ENCODE measurements at regions not wholly inside any gene's neighbourhood (a gene's known extent, or its start where the extent isn't known, plus 50 kb on each side); places are given as distances from the start of the nearest gene placed in this dataset.

DNA sequence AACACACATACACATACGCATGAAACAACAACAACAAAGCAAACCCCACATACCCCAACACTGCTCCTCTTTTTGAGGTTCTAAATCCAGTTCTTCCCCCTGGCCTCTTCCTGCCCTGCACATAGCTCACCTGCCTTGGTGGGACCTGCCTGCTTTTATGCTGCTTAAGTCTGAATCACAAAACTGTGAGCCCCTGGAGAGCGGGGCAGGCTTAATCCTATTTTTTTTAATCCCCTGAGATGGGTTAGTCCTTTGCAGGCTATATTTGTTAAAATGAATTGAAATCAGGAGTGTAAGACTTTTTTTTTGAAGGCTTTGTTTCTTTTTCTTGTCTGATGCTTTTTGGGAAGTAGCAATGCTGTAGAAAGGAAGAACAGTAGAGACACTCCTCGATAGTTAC lies 84.6 kb upstream of the MAX start:
- DNase-seq: no peak

DNA sequence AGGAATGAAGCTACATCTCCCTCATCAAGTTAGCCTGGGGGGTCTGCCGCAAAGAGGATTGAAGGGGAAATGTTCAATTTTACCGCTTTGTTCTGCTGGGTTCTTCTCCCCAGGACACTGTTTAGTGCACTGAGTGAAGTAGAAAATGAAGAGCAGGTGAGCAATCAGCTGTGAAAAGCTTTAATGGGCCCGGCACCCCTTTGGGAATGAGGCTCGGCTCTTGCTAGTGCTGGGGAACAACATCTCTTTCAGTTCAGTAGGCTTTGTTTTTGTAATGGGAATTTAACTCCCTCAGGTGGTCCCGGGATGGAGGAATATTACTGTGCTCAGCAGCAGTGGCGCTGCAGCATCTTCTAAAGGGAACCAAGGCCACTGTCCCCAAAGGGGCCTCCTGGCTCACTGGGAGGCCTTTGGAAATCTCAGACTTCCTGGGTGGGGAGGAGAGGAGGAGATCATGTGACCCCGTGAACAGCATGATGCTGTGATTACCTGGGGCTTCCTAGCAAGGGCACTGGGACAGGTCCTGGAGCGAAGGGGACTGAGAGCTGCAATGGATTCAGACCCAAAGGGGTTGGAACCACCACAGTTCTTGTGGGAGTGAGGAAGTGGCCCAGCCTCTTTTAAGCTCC lies 85.2 kb upstream of the MAX start:
- DNase-seq: no peak

DNA sequence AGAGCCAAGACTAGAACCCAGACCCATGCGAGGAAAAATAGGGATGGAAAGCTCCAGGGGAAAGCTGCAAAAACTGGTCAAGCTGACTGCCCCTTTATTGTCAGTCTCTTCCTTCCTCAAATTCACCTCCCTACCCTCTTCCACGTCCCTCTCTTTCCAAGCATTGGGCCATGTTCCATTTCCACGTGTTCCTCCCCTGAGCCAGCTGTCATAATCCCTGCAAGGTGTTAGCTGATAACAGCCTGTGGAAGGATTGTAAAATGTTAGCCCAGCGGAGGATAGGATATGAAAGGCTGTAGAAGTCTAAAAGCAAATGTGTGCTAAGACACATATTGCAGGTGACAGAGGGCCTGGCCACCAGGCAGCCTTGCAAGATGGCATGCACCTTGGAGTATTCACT lies 88.0 kb upstream of the MAX start:
- DNase-seq: no peak

DNA sequence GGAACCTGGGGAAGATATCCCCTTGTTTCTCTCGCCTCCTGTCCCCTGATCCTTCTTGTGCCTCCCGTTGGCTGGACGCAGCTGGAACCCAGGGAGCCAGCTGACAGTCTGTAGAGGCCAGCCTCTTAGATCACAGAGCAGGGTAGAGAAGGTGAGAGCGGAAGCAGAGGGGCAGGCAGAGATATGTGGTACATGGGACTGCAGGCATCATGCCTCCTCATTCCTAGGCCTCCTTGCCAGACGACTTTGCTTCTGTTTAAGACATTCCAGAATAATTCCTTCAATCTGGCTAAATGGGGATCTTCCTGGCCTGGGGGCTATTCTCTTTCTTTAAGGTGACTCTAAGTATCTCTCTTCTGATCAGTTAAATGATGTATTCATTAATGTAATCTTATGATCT lies 89.4 kb upstream of the MAX start:
- DNase-seq: no peak

DNA sequence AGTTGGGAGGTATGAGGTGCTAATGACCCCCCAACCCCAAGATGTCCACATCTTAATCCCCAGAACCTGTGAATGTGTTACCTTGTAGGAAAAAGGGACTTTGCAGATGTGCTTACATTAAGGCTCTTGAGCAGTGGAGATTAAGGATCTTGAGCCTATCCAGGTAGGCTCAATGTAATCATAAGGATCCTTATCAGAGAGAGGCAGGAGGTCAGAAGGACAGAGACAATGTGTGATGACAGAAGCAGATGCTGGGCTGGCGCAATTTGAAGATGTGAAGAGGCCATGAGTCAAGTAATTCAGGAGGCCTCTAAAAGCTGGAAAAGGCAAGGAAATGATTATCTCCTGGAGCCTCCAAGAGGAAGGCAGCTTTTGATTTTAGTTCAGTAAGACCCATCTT lies 90.4 kb upstream of the MAX start:
- no peak for DNase-seq

DNA sequence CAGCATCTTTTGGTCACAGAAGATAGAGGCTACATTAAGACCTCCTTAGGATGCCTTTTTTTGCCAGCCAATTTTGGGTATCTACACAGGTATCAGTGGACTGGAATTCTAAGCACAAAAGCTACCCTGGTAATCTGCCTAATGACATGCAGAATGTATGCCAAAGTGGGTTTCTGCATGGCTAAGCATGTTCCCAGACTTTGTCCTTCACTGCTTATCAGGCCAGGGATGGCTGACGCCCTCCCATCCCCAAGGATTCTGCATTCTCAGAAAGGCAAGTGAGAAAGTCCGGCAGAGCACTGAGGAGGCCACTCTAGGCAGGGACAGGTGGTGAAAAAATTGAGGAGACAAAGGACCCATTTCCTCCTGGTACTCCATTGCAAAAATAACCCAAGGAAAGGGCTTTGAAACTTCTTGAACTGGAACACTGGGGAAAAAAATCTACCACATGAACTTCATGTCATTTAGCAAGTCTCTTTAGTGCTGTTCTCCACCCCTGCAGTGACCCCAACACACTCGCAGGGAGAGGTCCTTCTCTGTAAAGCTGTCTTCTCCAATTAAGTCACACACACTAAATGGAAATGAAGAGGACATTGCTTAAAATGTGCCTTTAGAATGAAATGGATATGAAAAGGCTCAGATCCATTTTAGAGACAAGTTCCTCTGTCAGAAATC lies 91.7 kb upstream of the MAX start:
- DNase-seq: no peak

DNA sequence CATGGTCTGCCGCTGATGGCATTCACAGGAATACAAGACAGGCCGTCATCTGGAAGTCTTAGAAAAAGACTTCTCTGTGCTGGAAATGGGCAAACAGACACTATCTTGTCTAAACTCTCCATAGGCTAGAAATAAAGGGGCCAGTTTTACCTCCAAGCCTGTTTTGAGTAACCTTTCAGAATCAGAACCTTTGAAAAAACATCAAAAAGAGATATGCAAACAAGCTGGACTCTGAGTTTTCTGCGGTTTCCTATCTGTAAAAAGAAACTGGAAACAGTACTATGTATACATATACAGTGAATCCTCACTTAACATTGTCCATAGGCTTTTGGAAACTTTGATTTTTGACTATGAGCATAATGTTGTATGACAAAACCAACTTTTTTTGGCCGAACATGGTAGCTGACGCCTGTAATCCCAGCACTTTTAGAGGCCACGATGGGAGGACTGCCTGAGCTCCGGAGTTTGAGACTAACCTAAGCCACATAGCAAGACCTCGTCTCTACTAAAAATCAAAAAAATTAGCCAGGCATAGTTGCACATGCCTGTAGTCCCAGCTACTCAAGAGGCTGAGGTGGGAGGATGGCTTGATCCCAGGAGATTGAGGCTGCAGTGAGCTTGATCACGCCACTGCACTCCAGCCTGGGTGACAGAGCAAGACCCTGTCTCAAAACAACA lies 92.9 kb upstream of the MAX start:
- no peak for DNase-seq

DNA sequence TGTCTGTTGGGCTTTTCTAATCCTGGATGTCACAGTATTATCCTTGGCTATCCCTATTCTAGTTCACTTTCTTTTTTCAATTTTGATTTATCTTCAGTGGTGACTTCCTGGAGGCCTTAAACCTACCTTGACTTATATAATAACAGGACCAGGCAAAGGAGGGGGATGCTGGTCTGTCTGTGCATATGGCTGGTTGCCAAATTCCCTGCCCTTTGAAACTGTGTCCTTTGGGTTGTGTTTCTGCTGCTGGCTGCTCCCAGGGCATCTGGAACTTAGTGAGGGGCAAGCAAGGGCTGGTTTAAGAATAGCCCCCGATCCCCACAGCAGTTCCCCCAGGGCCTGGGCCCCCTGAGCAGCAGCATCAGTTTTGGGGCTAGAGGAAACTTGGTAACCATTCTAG lies 96.0 kb upstream of the MAX start:
- no peak for DNase-seq

DNA sequence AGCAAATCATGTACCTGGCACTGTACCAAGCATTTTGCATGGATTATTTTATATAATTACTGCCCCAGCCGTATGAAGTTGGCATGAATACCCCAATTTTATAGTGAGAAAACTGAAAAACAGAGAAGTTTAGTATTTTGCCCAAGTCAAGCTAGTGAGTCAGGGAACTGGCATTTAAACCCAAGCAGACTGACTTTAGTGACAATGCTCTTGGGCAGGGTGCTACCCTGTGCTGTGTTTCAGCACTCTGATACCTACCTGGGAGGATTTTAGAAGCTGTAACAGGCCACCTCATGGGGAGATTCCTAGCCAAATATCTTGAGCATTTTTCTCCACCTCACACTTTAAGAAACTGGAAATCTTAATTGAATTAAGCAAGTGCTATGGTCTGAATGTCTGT lies 98.1 kb upstream of the MAX start:
- no peak for DNase-seq

DNA sequence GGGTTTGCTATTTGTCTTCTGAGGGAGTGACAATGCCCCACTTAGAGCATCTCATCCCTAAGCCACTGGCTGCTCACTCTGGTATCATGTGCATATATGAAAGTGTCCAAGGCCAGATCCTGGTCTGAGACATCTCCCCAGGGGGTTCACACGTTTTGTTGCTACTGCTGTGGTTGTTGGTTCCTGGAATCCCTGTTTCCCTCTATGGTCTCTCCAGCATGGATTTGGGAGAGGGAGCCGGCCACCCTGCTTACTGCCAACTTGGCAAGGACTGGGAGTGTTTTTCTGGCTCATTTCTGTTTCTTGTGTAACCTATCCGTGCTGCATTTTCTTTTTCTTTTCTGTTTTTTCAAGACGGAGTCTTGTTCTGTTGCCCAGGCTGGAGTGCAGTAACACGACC lies 101.3 kb upstream of the MAX start:
- no peak for DNase-seq

DNA sequence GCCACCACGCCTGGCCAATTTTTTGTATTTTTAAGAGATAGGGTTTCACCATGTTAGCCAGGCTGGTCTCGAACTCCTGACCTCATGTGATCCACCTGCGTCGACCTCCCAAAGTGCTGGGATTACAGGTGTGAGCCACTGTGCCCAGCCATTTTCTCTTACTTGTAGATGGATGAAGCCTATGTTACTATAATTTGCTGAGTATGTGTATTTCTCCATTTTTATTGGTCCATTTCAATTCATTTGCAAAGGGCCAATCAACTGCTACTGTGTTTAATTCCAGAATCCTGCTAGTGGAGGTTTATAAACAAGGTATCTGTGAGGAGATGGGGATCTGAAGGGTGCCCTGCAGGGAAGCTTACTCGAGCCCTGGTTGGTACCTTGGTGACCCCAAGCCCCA lies 101.7 kb upstream of the MAX start:
- DNase-seq: no peak

DNA sequence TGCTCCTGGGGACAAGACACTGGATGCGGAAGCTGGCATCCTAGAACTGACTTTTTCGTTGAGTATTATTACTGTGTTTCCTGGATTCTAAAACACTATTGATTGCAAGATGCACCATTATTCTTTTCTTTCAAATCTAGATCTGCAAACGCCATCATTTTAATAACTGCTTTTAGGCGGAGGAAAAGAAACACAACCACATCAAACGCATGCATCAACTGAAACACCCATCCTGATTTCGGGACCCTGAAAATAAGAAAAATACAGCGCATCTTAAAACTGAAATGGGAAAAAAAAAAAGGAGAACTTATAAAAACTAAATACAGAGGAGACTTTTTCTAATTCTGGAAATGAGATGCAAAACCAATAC lies 103.7 kb upstream of the MAX start:
- DNase-seq: no peak

DNA sequence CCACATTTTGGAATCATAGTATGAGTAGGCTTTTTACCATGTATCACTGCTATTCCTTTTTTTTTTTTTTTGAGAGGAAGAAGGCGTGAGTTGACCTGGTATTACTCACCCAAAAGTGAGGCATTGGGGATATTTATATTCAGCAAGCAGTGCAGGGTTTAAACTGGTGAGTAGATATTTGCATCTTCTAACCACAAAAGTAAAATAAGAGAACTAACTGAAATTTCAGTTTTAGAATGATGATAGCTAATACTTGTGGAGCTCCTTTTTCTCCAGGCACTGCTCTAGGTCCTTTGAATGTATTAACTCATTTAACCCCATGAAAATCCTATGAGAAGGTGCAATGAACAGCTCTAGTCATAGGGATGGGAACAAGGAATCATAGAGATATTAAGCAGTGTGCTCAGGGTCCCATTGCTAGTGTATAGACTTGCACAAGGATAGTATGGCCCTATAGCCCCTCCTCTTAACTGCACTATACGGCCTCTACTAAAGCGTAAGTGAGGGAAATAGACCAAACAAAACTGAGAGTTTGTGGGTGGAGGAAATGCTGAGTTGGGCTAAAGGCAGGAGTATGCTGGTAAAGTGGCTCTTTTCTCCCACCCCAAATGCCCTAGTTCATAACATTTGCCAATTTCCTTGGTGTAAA lies 104.3 kb upstream of the MAX start:
- no peak for DNase-seq

DNA sequence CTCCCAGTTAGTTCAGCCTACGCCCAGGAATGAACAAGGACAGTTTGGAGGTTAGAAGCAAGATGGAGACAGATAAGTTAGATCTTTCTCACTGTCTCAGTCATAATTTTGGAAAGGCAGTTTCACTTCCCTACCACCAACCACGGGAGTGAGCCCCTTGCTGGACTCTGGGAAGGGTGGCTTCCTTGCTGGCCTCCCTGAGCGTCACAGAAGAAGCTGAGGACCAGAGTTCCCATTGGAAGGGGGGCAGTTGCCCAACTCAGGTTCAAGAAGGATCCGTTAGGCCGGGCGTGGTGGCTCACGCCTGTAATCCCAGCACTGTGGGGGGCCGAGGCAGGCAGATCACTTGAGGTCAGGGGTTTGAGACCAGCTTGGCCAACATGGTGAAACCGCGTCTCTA lies 106.2 kb upstream of the MAX start:
- no peak for DNase-seq

DNA sequence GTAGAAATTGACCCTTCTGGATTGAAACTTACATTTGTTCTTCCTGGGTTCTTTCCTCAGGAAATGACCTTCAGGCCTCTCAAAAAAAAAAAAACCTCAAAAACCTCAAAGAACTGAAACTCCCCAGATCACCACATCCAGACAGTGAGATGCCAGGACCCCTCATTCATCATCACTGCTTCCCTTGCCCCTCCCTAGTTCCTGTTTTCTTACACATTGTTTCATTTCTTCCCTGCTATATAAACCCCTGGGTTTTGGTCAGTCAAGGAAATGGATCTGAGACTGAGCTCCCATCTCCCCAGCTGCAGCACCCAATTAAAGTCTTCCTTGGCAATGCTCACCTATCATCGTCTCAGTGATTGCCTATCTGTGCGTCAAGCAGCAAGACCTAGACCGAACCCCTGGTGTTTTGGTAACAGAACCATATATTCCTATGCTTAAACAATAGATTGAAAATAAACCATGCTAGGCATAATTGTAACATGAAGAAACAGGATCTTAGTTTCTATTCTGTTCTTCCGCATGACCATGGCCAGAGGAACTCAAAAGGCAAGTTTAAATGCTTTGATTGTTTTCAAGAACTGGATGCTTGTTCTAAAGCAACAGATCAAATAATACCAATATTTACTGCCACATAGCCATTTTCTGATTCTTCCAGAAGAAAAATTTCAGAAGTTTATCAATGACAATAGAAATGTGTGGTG lies 108.0 kb upstream of the MAX start:
- no peak for DNase-seq

DNA sequence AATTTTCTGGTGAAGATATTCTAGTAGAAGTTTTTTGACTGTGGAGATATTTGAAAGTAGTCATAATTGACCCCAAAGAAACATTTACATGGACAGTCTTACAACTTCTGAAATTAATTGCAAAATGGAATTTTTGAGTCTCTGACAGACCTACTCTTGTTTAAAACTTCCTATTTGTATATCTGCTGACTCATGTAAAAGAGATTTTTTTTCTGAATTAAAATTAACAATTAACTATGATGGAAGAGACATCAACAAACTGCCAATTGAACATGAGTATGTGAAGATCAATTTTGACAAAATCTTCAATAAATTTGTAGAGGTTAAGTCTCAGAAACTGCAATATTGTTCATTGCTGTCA lies 108.5 kb upstream of the MAX start:
- no peak for DNase-seq

DNA sequence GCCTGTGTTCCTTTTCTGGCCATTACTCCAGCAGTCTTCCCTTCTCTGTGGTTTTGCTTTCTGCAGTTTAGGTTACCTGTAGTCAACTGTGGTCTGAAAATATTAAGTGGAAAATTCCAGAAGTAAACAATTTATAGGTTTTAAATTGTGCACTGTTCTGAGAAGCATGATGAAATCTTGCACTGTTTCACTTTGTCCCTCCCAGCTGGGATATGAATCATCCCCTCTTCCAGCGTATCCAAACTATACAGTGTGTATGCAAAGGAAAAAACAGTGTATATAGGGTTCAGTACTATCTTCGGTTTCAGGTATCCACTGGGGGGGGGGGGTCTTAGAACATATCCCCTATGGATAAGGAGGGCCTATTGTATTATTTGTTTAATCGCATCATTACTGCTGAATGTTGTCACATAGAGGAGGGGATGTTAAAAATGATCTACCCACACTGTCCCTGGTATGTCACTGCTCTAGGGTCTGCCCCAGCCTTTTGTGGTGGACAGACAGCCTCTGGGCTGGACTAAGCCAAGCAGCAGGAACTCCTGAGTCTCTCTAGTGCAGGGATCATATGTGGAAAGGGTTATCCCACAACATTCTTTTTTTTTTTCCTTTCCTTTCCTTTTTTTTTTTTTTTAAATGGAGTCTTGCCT lies 109.1 kb upstream of the MAX start:
- no peak for DNase-seq

DNA sequence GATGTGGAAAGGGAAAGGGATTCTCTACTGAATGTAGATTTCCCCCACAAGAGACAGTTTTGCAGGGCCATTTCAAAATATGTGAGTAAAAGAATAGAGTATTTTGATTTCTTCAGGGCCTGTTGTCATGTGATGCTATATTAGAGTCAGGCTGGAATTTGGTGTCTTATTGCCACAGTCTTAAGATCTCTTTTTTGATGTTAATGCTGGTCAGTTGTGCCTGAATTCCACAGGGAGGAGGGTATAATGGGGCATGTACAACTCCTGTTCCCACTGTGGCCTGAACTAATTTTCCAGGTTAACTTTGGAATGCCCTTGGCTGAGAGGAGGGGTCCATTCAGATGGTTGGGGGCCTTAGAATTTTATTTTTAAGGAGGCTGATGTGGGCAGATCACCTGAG lies 111.0 kb upstream of the MAX start:
- DNase-seq: no peak

DNA sequence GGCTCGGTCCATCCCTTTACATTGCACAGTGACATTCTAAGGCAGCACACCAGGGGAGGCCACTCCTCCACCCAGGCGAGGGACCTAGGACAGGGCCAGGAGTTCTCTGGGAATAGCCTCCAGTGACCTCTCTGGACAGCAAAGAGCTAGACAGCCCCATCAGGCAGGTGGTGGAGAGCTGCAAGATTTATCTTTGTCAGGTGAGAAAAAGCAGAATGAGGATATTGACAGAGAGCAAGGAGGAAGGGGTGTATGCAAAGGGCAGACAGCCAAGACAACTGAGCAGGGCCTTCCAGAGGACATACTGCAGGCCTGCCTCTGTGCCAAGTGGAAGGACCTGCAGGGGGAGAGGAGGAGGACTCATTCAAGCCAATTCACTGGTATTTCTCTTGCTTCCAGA lies 112.4 kb upstream of the MAX start:
- DNase-seq: peak; percentile 36

DNA sequence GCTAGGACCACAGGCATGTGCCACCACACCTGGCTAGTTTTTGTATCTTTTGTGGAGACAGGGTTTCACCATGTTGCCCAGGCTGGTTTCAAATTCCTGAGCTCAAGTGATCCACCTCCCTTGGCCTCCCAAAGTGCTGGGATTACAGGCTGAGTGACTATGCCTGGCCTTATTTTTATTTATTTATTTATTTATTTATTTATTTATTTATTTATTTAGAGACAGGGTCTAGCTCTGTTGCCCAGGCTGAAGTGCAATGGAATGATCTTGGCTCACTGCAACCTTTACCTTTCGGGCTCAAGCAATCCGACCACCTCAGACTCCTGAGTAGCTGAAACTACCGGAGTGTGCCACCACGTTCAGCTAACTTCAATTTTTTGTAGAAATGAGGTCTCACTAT lies 117.0 kb upstream of the MAX start:
- no peak for DNase-seq

DNA sequence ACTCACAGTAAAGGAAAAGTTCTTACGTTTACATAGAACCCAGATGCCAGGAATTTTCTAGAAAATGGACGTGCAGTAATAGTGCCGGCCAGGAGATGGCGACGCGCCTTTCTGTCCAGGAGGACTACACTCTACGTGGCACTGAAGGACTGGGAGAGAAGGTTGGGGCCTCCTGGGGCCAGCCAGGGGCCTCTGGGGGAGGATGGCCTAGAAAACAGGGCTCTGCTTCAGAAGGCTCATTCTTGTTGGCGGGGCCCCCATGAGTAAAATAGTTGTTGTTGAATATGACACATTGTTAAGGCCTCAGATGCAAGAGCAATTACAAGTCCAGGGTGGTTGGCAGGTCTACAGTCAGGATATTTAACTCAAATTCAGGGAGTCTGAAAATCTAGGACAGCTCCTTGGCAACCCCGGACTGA lies 120.1 kb upstream of the MAX start:
- peak; percentile 52 for DNase-seq

DNA sequence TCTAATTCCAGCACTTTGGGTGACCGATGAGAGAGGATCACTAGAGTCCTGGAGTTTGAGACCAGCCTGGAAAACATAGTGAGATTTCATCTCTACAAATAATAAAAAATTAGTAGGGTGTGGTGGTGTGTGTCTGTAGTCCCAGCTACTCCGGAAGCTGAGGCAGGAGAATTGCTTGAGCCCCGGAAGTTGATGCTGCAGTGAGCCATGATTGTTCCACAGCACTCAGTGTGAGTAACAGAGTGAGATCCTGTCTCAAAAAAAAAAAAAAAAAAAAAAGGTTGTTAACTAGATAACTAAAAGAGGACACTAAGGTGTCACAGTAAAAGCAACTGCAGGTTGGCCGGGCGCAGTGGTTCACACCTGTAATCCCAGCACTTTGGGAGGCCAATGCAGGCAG lies 121.3 kb upstream of the MAX start:
- DNase-seq: no peak

DNA sequence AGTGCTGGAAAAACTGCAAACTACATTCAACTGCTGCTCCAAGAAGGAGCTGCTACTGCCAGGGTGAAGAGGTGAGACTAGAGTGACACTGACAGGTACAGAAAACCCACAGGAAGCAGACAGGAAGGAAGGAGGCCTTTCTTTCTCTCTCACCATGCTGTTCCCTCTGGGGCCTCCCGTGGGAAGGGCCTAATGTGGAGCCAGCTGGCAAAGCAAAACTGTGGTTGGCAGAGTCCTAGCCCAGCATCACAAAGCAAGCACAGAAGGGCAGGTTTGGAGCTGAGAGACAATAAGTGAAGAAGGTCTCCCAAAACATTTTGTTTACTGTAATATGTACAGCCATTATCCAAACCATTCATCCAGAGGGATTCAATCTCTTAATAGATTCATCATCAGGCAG lies 122.5 kb upstream of the MAX start:
- DNase-seq: no peak

Measured in femur (tissue), 1 donor.